T-helper 17 cell (primary cell): ENCODE measurements at regions not wholly inside any gene's neighbourhood (a gene's known extent, or its start where the extent isn't known, plus 50 kb on each side); places are given as distances from the start of the nearest gene placed in this dataset.
A peak's percentile ranks its signal among the peaks of the same experiment; 100 is the strongest.

ENCODE experiments used
- ATAC-seq: fragments of 150-1000 bp; cut with Tn5 transposase; 2 replicates; pipeline ENCODE4 v1.10.0; 2021; ENCODE audit warnings: mild to moderate bottlenecking, moderate library complexity
- DNase-seq, 3 donors: peaks; one replicate each; pipeline versions ENCODE4 v3.0.0 to v3.0.0-alpha.2; 2020 to 2021
- H3K9me3 ChIP-seq: one replicate; pipeline ENCODE4 v1.7.0; 2013; ENCODE audit warnings: low read length, mild to moderate bottlenecking; ENCODE audit not compliant: control insufficient read depth, poor library complexity, severe bottlenecking
- H3K27ac Mint-ChIP-seq: one replicate; pipeline ENCODE4 v1.8.0; 2022; ENCODE audit warnings: mild to moderate bottlenecking, moderate library complexity, mixed read lengths
- H3K27me3 Mint-ChIP-seq: one replicate; pipeline ENCODE4 v1.8.0; 2022; ENCODE audit warnings: mixed read lengths
- H3K36me3 Mint-ChIP-seq: one replicate; pipeline ENCODE4 v1.8.0; 2022; ENCODE audit warnings: low read depth, mixed read lengths
- H3K4me1 Mint-ChIP-seq: one replicate; pipeline ENCODE4 v1.8.0; 2022; ENCODE audit warnings: mild to moderate bottlenecking, mixed read lengths
- H3K4me3 Mint-ChIP-seq: one replicate; pipeline ENCODE4 v1.8.0; 2022; ENCODE audit warnings: mild to moderate bottlenecking, moderate library complexity, mixed read lengths

GRCh38 chr15:52626671-52627369 is 52.4 kb downstream of the ATOSA start:
- peaks cover 16% of the 10 kb centered on the region for H3K36me3 Mint-ChIP-seq
- peak overlapping the region; percentile 21 for H3K27ac Mint-ChIP-seq
- DNase-seq (no peak), ATAC-seq (no peak)
- H3K4me1 Mint-ChIP-seq: peaks cover 24% of the 10 kb centered on the region
- H3K9me3 ChIP-seq: no peaks in the 10 kb centered on the region
- H3K27me3 Mint-ChIP-seq: no peaks in the 10 kb centered on the region
- H3K4me3 Mint-ChIP-seq: no peak overlapping the region

- H3K36me3 Mint-ChIP-seq: peaks cover 16% of the 10 kb centered on the region
- DNase-seq (no peak), ATAC-seq (no peak)
- H3K4me3 Mint-ChIP-seq: no peak overlapping the region
- no peaks in the 10 kb centered on the region for H3K27me3 Mint-ChIP-seq
- H3K9me3 ChIP-seq: no peaks in the 10 kb centered on the region
- peaks cover 20% of the 10 kb centered on the region for H3K4me1 Mint-ChIP-seq
- peak overlapping the region; percentile 87 for H3K27ac Mint-ChIP-seq
Observed at GRCh38 chr15:52624262-52624661, 54.9 kb downstream of the ATOSA start.

GRCh38 chr15:52622791-52623190 is 54.0 kb upstream of the ARPP19 start:
- H3K36me3 Mint-ChIP-seq: peaks cover 16% of the 10 kb centered on the region
- H3K4me3 Mint-ChIP-seq: no peak overlapping the region
- peaks cover 20% of the 10 kb centered on the region for H3K4me1 Mint-ChIP-seq
- H3K9me3 ChIP-seq: no peaks in the 10 kb centered on the region
- ATAC-seq (no peak), DNase-seq (no peak)
- H3K27me3 Mint-ChIP-seq: no peaks in the 10 kb centered on the region
- H3K27ac Mint-ChIP-seq: peak overlapping the region; percentile 77

GRCh38 chr15:52620496-52620895 is 51.7 kb upstream of the ARPP19 start:
- H3K4me3 Mint-ChIP-seq: no peak overlapping the region
- no peaks in the 10 kb centered on the region for H3K27me3 Mint-ChIP-seq
- H3K27ac Mint-ChIP-seq: no peak overlapping the region
- ATAC-seq: no peak
- peaks cover 23% of the 10 kb centered on the region for H3K4me1 Mint-ChIP-seq
- no peaks in the 10 kb centered on the region for H3K9me3 ChIP-seq
- DNase-seq: no peak
- H3K36me3 Mint-ChIP-seq: peaks cover 17% of the 10 kb centered on the region
